T-helper 2 cell treated with Interferon-gamma antibody and Interleukin-4, amounts not matched to agents 5 μg/mL and 100 μg/mL, for 36 hours (primary cell): ENCODE measurements at regions not wholly inside any gene's neighbourhood (a gene's known extent, or its start where the extent isn't known, plus 50 kb on each side); places are given as distances from the start of the nearest gene placed in this dataset.
"Not testable (repeated sequence)": the region's sequence is repeated elsewhere in the genome, so short reads cannot be mapped to it uniquely, and the experiment has no call there.

ENCODE experiments used
- DNase-seq: peaks from one replicate; pipeline ENCODE4 v3.0.0; 2021; ENCODE audit warnings: low spot score
- H3K27ac Mint-ChIP-seq: one replicate; pipeline ENCODE4 v1.8.0; 2021; ENCODE audit warnings: mild to moderate bottlenecking, mixed read lengths
- H3K27me3 Mint-ChIP-seq: one replicate; pipeline ENCODE4 v1.8.0; 2021; ENCODE audit warnings: low read depth, mixed read lengths
- H3K36me3 Mint-ChIP-seq: one replicate; pipeline ENCODE4 v1.8.0; 2021; ENCODE audit warnings: low read depth, mixed read lengths
- H3K4me1 Mint-ChIP-seq: one replicate; pipeline ENCODE4 v1.8.0; 2021; ENCODE audit warnings: low read depth, mixed read lengths
- H3K4me3 Mint-ChIP-seq: one replicate; pipeline ENCODE4 v1.8.0; 2022; ENCODE audit warnings: mild to moderate bottlenecking, moderate library complexity, mixed read lengths
- H3K9me3 Mint-ChIP-seq: one replicate; pipeline ENCODE4 v1.8.0; 2021; ENCODE audit warnings: mixed read lengths

GRCh38 chr1:166390366-166391033 lies 223.7 kb upstream of the FAM78B start:
- H3K4me3 Mint-ChIP-seq = no peak overlapping the region
- no peak overlapping the region for H3K27ac Mint-ChIP-seq
- H3K9me3 Mint-ChIP-seq = no peaks in the 10 kb centered on the region
- H3K4me1 Mint-ChIP-seq = no peaks in the 10 kb centered on the region
- peaks cover 5% of the 10 kb centered on the region for H3K27me3 Mint-ChIP-seq
- DNase-seq = no peak
- no peaks in the 10 kb centered on the region for H3K36me3 Mint-ChIP-seq

- Mint-ChIP-seq H3K4me1 (no peaks in the 10 kb centered on the region), H3K36me3 (no peaks in the 10 kb centered on the region), H3K9me3 (no peaks in the 10 kb centered on the region), H3K27ac (no peak overlapping the region), H3K4me3 (no peak overlapping the region), H3K27me3 (peaks cover 5% of the 10 kb centered on the region)
- no peak for DNase-seq
Observed at GRCh38 chr1:166391279-166392066, 224.7 kb upstream of the FAM78B start.

- no peak overlapping the region for H3K4me3 Mint-ChIP-seq
- H3K4me1 Mint-ChIP-seq = no peaks in the 10 kb centered on the region
- no peaks in the 10 kb centered on the region for H3K9me3 Mint-ChIP-seq
Observed at GRCh38 chr1:166395729-166396128, 228.9 kb upstream of the FAM78B start.

GRCh38 chr1:166409253-166410082 lies 242.7 kb upstream of the FAM78B start:
- H3K27me3 Mint-ChIP-seq, H3K27ac Mint-ChIP-seq, H3K4me1 Mint-ChIP-seq, H3K36me3 Mint-ChIP-seq, H3K4me3 Mint-ChIP-seq, DNase-seq: not testable (repeated sequence)
- peaks cover 11% of the 10 kb centered on the region for H3K9me3 Mint-ChIP-seq

More at GRCh38 chr1:166395729-166396128, 228.9 kb upstream of the FAM78B start:
- DNase-seq = no peak
- Mint-ChIP-seq H3K27me3 (peaks cover 1% of the 10 kb centered on the region), H3K27ac (no peak overlapping the region), H3K36me3 (no peaks in the 10 kb centered on the region)

- H3K27ac Mint-ChIP-seq = no peak overlapping the region
- H3K9me3 Mint-ChIP-seq = peaks cover 11% of the 10 kb centered on the region
- no peaks in the 10 kb centered on the region for H3K36me3 Mint-ChIP-seq
Observed at GRCh38 chr1:166410083-166410385, 243.2 kb upstream of the FAM78B start.

GRCh38 chr1:166416831-166417230 lies 250.0 kb upstream of the FAM78B start:
- H3K4me1 Mint-ChIP-seq, H3K27me3 Mint-ChIP-seq, H3K27ac Mint-ChIP-seq, H3K4me3 Mint-ChIP-seq, H3K36me3 Mint-ChIP-seq, H3K9me3 Mint-ChIP-seq, DNase-seq: not testable (repeated sequence)

More at GRCh38 chr1:166410083-166410385, 243.2 kb upstream of the FAM78B start:
- no peaks in the 10 kb centered on the region for H3K27me3 Mint-ChIP-seq
- no peak for DNase-seq
- H3K4me3 Mint-ChIP-seq = no peak overlapping the region
- H3K4me1 Mint-ChIP-seq = no peaks in the 10 kb centered on the region

- Mint-ChIP-seq H3K27ac (no peak overlapping the region), H3K4me1 (no peaks in the 10 kb centered on the region), H3K4me3 (no peak overlapping the region), H3K9me3 (no peaks in the 10 kb centered on the region), H3K27me3 (no peaks in the 10 kb centered on the region), H3K36me3 (no peaks in the 10 kb centered on the region)
- no peak for DNase-seq
Observed at GRCh38 chr1:166418344-166418933, 251.6 kb upstream of the FAM78B start.

GRCh38 chr1:166422586-166422985 lies 255.8 kb upstream of the FAM78B start:
- not testable (repeated sequence) for H3K4me3 Mint-ChIP-seq, H3K27me3 Mint-ChIP-seq, DNase-seq, H3K27ac Mint-ChIP-seq, H3K9me3 Mint-ChIP-seq, H3K4me1 Mint-ChIP-seq, H3K36me3 Mint-ChIP-seq

GRCh38 chr1:166432655-166433054 lies 265.9 kb upstream of the FAM78B start:
- H3K27ac Mint-ChIP-seq = no peak overlapping the region
- no peak overlapping the region for H3K4me3 Mint-ChIP-seq

GRCh38 chr1:166433404-166434304 lies 266.9 kb upstream of the FAM78B start:
- H3K27me3 Mint-ChIP-seq, H3K4me1 Mint-ChIP-seq, H3K27ac Mint-ChIP-seq, H3K4me3 Mint-ChIP-seq, DNase-seq, H3K9me3 Mint-ChIP-seq, H3K36me3 Mint-ChIP-seq: not testable (repeated sequence)

More at GRCh38 chr1:166432655-166433054, 265.9 kb upstream of the FAM78B start:
- DNase-seq = no peak
- Mint-ChIP-seq H3K9me3 (no peaks in the 10 kb centered on the region), H3K4me1 (no peaks in the 10 kb centered on the region), H3K36me3 (no peaks in the 10 kb centered on the region), H3K27me3 (peaks cover 2% of the 10 kb centered on the region)

- Mint-ChIP-seq H3K9me3 (no peaks in the 10 kb centered on the region), H3K4me1 (no peaks in the 10 kb centered on the region), H3K27me3 (no peaks in the 10 kb centered on the region), H3K4me3 (no peak overlapping the region), H3K36me3 (no peaks in the 10 kb centered on the region), H3K27ac (no peak overlapping the region)
- DNase-seq = no peak
Observed at GRCh38 chr1:166457700-166458099, 290.9 kb upstream of the FAM78B start.

GRCh38 chr1:166464333-166464732 lies 297.5 kb upstream of the FAM78B start:
- H3K36me3 Mint-ChIP-seq = no peaks in the 10 kb centered on the region
- peaks cover 7% of the 10 kb centered on the region for H3K9me3 Mint-ChIP-seq
- no peak overlapping the region for H3K4me3 Mint-ChIP-seq
- DNase-seq = no peak
- peaks cover 3% of the 10 kb centered on the region for H3K27me3 Mint-ChIP-seq
- no peak overlapping the region for H3K27ac Mint-ChIP-seq
- no peaks in the 10 kb centered on the region for H3K4me1 Mint-ChIP-seq

GRCh38 chr1:166470014-166470413 lies 303.2 kb upstream of the FAM78B start:
- H3K36me3 Mint-ChIP-seq = no peaks in the 10 kb centered on the region
- H3K4me1 Mint-ChIP-seq = no peaks in the 10 kb centered on the region
- no peak overlapping the region for H3K4me3 Mint-ChIP-seq
- H3K27me3 Mint-ChIP-seq = peaks cover 4% of the 10 kb centered on the region
- DNase-seq = no peak
- no peaks in the 10 kb centered on the region for H3K9me3 Mint-ChIP-seq
- H3K27ac Mint-ChIP-seq = no peak overlapping the region
